ENCODE measurements at regions not wholly inside any gene's neighbourhood (a gene's known extent, or its start where the extent isn't known, plus 50 kb on each side); places are given as distances from the start of the nearest gene placed in this dataset.

GRCh38 chr16:51868631-51869030 lies 678.3 kb downstream of the TOX3 start:
- TF ChIP-seq REST (IDR thresholded peaks at IDR 0.05; ENCODE audit: low read depth) = no peak
- no peak for TF ChIP-seq NFIC (IDR thresholded peaks at IDR 0.05)
- no peak for TF ChIP-seq EGR1 (IDR thresholded peaks at IDR 0.05)
- TF ChIP-seq TCF12 (IDR thresholded peaks at IDR 0.05; ENCODE audit: low read depth) = no peak
- TF ChIP-seq CEBPB (IDR thresholded peaks at IDR 0.05) = no peak
- no peak for TF ChIP-seq EP300 (IDR thresholded peaks at IDR 0.05; ENCODE audit: borderline replicate concordance)
- no peak for TF ChIP-seq YY1 (IDR thresholded peaks at IDR 0.05; ENCODE audit: low read depth)
- TF ChIP-seq CREB1 (IDR thresholded peaks at IDR 0.05; ENCODE audit: low read depth) = no peak
- TF ChIP-seq FOXM1 (IDR thresholded peaks at IDR 0.05; ENCODE audit: borderline replicate concordance, low read depth) = no peak
- TF ChIP-seq RAD21 (IDR thresholded peaks at IDR 0.05; ENCODE audit: low read depth) = no peak
- TF ChIP-seq ZBTB7A (IDR thresholded peaks at IDR 0.05; ENCODE audit: low read depth) = no peak
- TF ChIP-seq TEAD4 (IDR thresholded peaks at IDR 0.05) = no peak

- TF ChIP-seq TAF1 (IDR thresholded peaks at IDR 0.05; ENCODE audit: low read depth) (no peak), TEAD4 (IDR thresholded peaks at IDR 0.05) (no peak), CREB1 (IDR thresholded peaks at IDR 0.05; ENCODE audit: low read depth) (no peak), REST (IDR thresholded peaks at IDR 0.05; ENCODE audit: low read depth) (no peak), CEBPB (IDR thresholded peaks at IDR 0.05) (no peak), FOXM1 (IDR thresholded peaks at IDR 0.05; ENCODE audit: borderline replicate concordance, low read depth) (no peak), NFIC (IDR thresholded peaks at IDR 0.05) (no peak), EP300 (IDR thresholded peaks at IDR 0.05; ENCODE audit: borderline replicate concordance) (no peak), EGR1 (IDR thresholded peaks at IDR 0.05) (no peak), TCF12 (IDR thresholded peaks at IDR 0.05; ENCODE audit: low read depth) (no peak), USF1 (IDR thresholded peaks at IDR 0.05) (no peak), MAX (IDR thresholded peaks at IDR 0.05) (no peak), RAD21 (IDR thresholded peaks at IDR 0.05; ENCODE audit: low read depth) (no peak), ZBTB7A (IDR thresholded peaks at IDR 0.05; ENCODE audit: low read depth) (no peak), YY1 (IDR thresholded peaks at IDR 0.05; ENCODE audit: low read depth) (no peak)
These were observed 679.4 kb downstream of the TOX3 start for GRCh38 chr16:51867386-51868065.

- no peak for TF ChIP-seq YY1 (IDR thresholded peaks at IDR 0.05; ENCODE audit: low read depth)
- no peak for TF ChIP-seq FOXM1 (IDR thresholded peaks at IDR 0.05; ENCODE audit: borderline replicate concordance, low read depth)
- no peak for TF ChIP-seq NFIC (IDR thresholded peaks at IDR 0.05)
- TF ChIP-seq TCF12 (IDR thresholded peaks at IDR 0.05; ENCODE audit: low read depth) = no peak
- no peak for TF ChIP-seq MAX (IDR thresholded peaks at IDR 0.05)
- no peak for TF ChIP-seq ZBTB7A (IDR thresholded peaks at IDR 0.05; ENCODE audit: low read depth)
- TF ChIP-seq TEAD4 (IDR thresholded peaks at IDR 0.05) = no peak
- TF ChIP-seq REST (IDR thresholded peaks at IDR 0.05; ENCODE audit: low read depth) = no peak
- TF ChIP-seq CEBPB (IDR thresholded peaks at IDR 0.05) = no peak
- no peak for TF ChIP-seq RAD21 (IDR thresholded peaks at IDR 0.05; ENCODE audit: low read depth)
- no peak for TF ChIP-seq EGR1 (IDR thresholded peaks at IDR 0.05)
- no peak for TF ChIP-seq EP300 (IDR thresholded peaks at IDR 0.05; ENCODE audit: borderline replicate concordance)
- no peak for TF ChIP-seq TAF1 (IDR thresholded peaks at IDR 0.05; ENCODE audit: low read depth)
- TF ChIP-seq CREB1 (IDR thresholded peaks at IDR 0.05; ENCODE audit: low read depth) = no peak
- TF ChIP-seq USF1 (IDR thresholded peaks at IDR 0.05) = no peak
These were observed 682.4 kb downstream of the TOX3 start for GRCh38 chr16:51864575-51864974.

- no peak for TF ChIP-seq USF1 (IDR thresholded peaks at IDR 0.05)
- TF ChIP-seq EP300 (IDR thresholded peaks at IDR 0.05; ENCODE audit: borderline replicate concordance) = no peak
These were observed 692.5 kb downstream of the TOX3 start for GRCh38 chr16:51854401-51854951.
